PC-3 (cell line): ENCODE measurements at regions not wholly inside any gene's neighbourhood (a gene's known extent, or its start where the extent isn't known, plus 50 kb on each side); places are given as distances from the start of the nearest gene placed in this dataset.

Experiments used
- ATAC-seq: fragments of 200-7000 bp; cut with Tn5 transposase; 2 replicates; pipeline ENCODE4 v1.9.1; 2020; ENCODE audit warnings: mild to moderate bottlenecking, moderate library complexity
- BruUV-seq: library from RNA; stranded (reverse); fragments of 400-500 nt; replicated peaks from 2 replicates; lab custom pipeline; 2021; lab: Mats Ljungman, UMichigan
- CTCF ChIA-PET: fragments of 300-600 bp; sonication (Branson Sonifier 250); formaldehyde crosslinking; loops from one replicate; lab custom pipeline; 2022; ENCODE audit warnings: antibody characterized with exemption; lab: Charles Lee
- POLR2A ChIA-PET: fragments of 300-600 bp; sonication (Branson Sonifier 250); formaldehyde crosslinking; loops from one replicate; lab custom pipeline; 2022; ENCODE audit warnings: antibody characterized with exemption; ENCODE audit not compliant: unreplicated experiment; lab: Charles Lee
- DNase-seq: peaks from one replicate; pipeline ENCODE4 v3.0.0-alpha.2; 2015
- H2AFZ ChIP-seq: fragments of 300-600 bp; sonication (generic); 2 replicates; pipeline ENCODE4 v1.6.0; 2016; ENCODE audit warnings: antibody characterized with exemption, low read length
- H3F3A ChIP-seq: fragments of 300-600 bp; sonication (generic); one replicate; pipeline ENCODE4 v1.6.0; 2017; ENCODE audit warnings: antibody characterized with exemption, low read length, control low read depth, mild to moderate bottlenecking; ENCODE audit not compliant: unreplicated experiment
- H3K27ac ChIP-seq: fragments of 300-600 bp; sonication (generic); 2 replicates; pipeline ENCODE4 v1.5.1; 2016; ENCODE audit warnings: mild to moderate bottlenecking, low read length
- H3K27me3 ChIP-seq: fragments of 300-600 bp; sonication (generic); 2 replicates; pipeline ENCODE4 v1.6.1; 2016; ENCODE audit warnings: low read length, mixed read lengths
- H3K36me3 ChIP-seq: fragments of 300-600 bp; sonication (generic); 2 replicates; pipeline ENCODE4 v1.6.1; 2016; ENCODE audit warnings: low read depth, mixed run types, low read length, mixed read lengths
- H3K4me1 ChIP-seq: fragments of 300-600 bp; sonication (generic); 2 replicates; pipeline ENCODE4 v1.5.1; 2016; ENCODE audit warnings: low read length; ENCODE audit not compliant: insufficient read depth
- H3K4me2 ChIP-seq: fragments of 300-600 bp; sonication (generic); 2 replicates; pipeline ENCODE4 v1.6.0; 2016; ENCODE audit warnings: low read length
- H3K4me3 ChIP-seq: fragments of 300-600 bp; sonication (generic); 2 replicates; pipeline ENCODE4 v1.5.1; 2016; ENCODE audit warnings: mild to moderate bottlenecking, low read length, mixed read lengths
- H3K79me2 ChIP-seq: fragments of 300-600 bp; sonication (generic); 2 replicates; pipeline ENCODE4 v1.6.1; 2017; ENCODE audit warnings: low read length, mixed read lengths
- H3K9ac ChIP-seq: fragments of 300-600 bp; sonication (generic); 2 replicates; pipeline ENCODE4 v1.6.0; 2016; ENCODE audit warnings: mild to moderate bottlenecking, low read length
- H3K9me2 ChIP-seq: fragments of 300-600 bp; sonication (generic); replicated peaks from 2 replicates; pipeline ENCODE4 v1.6.1; 2016; ENCODE audit warnings: mixed run types, low read length, mixed read lengths
- H3K9me3 ChIP-seq: fragments of 300-600 bp; sonication (generic); 2 replicates; pipeline ENCODE4 v1.6.1; 2016; ENCODE audit warnings: low read length, mixed read lengths
- H4K20me1 ChIP-seq: fragments of 300-600 bp; sonication (generic); 2 replicates; pipeline ENCODE4 v1.6.1; 2016; ENCODE audit warnings: low read length, mixed read lengths
- CTCF ChIP-seq: fragments of 300-600 bp; sonication (generic); conservative IDR thresholded peaks from 2 replicates; pipeline ENCODE4 v1.5.1; 2017; ENCODE audit warnings: antibody characterized with exemption, low read depth, mild to moderate bottlenecking, low read length
- EZH2 ChIP-seq: fragments of 300-600 bp; sonication (generic); IDR thresholded peaks from one replicate; pipeline ENCODE4 v1.6.1; 2017; ENCODE audit warnings: antibody characterized with exemption, mild to moderate bottlenecking, low read length; ENCODE audit not compliant: unreplicated experiment
- EZH2phosphoT487 ChIP-seq: fragments of 300-600 bp; sonication (generic); IDR thresholded peaks from 2 replicates; pipeline ENCODE4 v1.6.1; 2018; ENCODE audit warnings: mild to moderate bottlenecking, antibody characterized with exemption, low read length, borderline replicate concordance
- intact Hi-C: fragments of 100-400 bp; cut with micrococcal nuclease; formaldehyde crosslinking; loops from 2 replicates; pipeline ENCODE4 v1.9.0; 2023

- ChIA-PET POLR2A (no interaction called here), CTCF (no interaction called here)
- Histone ChIP-seq H3K36me3 (no peaks in the 10 kb centered on the region), H2AFZ (no peak overlapping the region), H3K9me3 (no peaks in the 10 kb centered on the region), H3K9me2 (no peaks in the 10 kb centered on the region), H4K20me1 (no peaks in the 10 kb centered on the region), H3K4me2 (no peak overlapping the region), H3K27ac (no peak overlapping the region), H3K27me3 (no peaks in the 10 kb centered on the region), H3F3A (no peaks in the 10 kb centered on the region), H3K4me1 (no peaks in the 10 kb centered on the region), H3K79me2 (no peaks in the 10 kb centered on the region), H3K9ac (no peak overlapping the region), H3K4me3 (no peak overlapping the region)
- intact Hi-C loops: no loop called here
- ATAC-seq (no peak), DNase-seq (no peak)
- TF ChIP-seq EZH2 (no peak), EZH2phosphoT487 (no peak)
- BruUV-seq: no TSS peak
These were observed 301.9 kb upstream of the DSEL start for GRCh38 chr18:67818432-67818831.

- Histone ChIP-seq H3K4me1 (no peaks in the 10 kb centered on the region), H3K9me2 (no peaks in the 10 kb centered on the region), H3K4me2 (no peak overlapping the region), H3K36me3 (no peaks in the 10 kb centered on the region), H3F3A (no peaks in the 10 kb centered on the region), H3K9me3 (no peaks in the 10 kb centered on the region), H3K27me3 (no peaks in the 10 kb centered on the region), H2AFZ (no peak overlapping the region), H3K79me2 (no peaks in the 10 kb centered on the region), H4K20me1 (no peaks in the 10 kb centered on the region), H3K4me3 (no peak overlapping the region), H3K27ac (no peak overlapping the region), H3K9ac (no peak overlapping the region)
- DNase-seq (no peak), ATAC-seq (no peak)
- CTCF ChIA-PET: no interaction called here
- POLR2A ChIA-PET: no interaction called here
- TF ChIP-seq CTCF: no peak
- TF ChIP-seq EZH2: no peak
- no peak for TF ChIP-seq EZH2phosphoT487
- BruUV-seq: no TSS peak
- intact Hi-C loops: no loop called here
These were observed 298.8 kb upstream of the DSEL start for GRCh38 chr18:67815280-67815679.

GRCh38 chr18:67813380-67814028 lies 297.0 kb upstream of the DSEL start:
- Histone ChIP-seq H3K9me3 (no peaks in the 10 kb centered on the region), H3F3A (no peaks in the 10 kb centered on the region), H2AFZ (0 out of 2 replicates have a peak overlapping the region, but pooled peaks have one; percentile 5), H3K9me2 (no peaks in the 10 kb centered on the region), H3K4me3 (no peak overlapping the region), H3K36me3 (no peaks in the 10 kb centered on the region), H3K79me2 (no peaks in the 10 kb centered on the region), H3K4me2 (no peak overlapping the region), H3K9ac (no peak overlapping the region), H3K27ac (no peak overlapping the region), H3K27me3 (no peaks in the 10 kb centered on the region), H4K20me1 (no peaks in the 10 kb centered on the region), H3K4me1 (no peaks in the 10 kb centered on the region)
- DNase-seq: no peak
- ChIA-PET POLR2A (no interaction called here), CTCF (no interaction called here)
- no TSS peak for BruUV-seq
- no peak for TF ChIP-seq EZH2phosphoT487
- TF ChIP-seq EZH2: no peak
- TF ChIP-seq CTCF: no peak
- ATAC-seq: no peak
- intact Hi-C loops: no loop called here
